Panc1 (cell line): ENCODE measurements at regions not wholly inside any gene's neighbourhood (a gene's known extent, or its start where the extent isn't known, plus 50 kb on each side); places are given as distances from the start of the nearest gene placed in this dataset.

ENCODE experiments used
- ATAC-seq: fragments of 200-7000 bp; cut with Tn5 transposase; 2 replicates; pipeline ENCODE4 v1.9.1; 2020; ENCODE audit warnings: mild to moderate bottlenecking, moderate library complexity
- BruUV-seq: library from RNA; stranded (reverse); fragments of 400-500 nt; replicated peaks from 2 replicates; lab custom pipeline; 2021; lab: Mats Ljungman, UMichigan
- CTCF ChIA-PET: fragments of 300-600 bp; sonication (Branson Sonifier 250); formaldehyde crosslinking; loops from one replicate; lab custom pipeline; 2022; ENCODE audit warnings: antibody characterized with exemption; lab: Charles Lee
- POLR2A ChIA-PET: fragments of 300-600 bp; sonication (Branson Sonifier 250); formaldehyde crosslinking; loops from one replicate; lab custom pipeline; 2022; ENCODE audit warnings: antibody characterized with exemption; lab: Charles Lee
- DNase-seq: peaks from one replicate; pipeline ENCODE4 v3.0.0-alpha.2; 2010; ENCODE audit warnings: low read depth, low spot score
- H3K27ac ChIP-seq: 2 replicates; pipeline ENCODE4 v1.5.1; 2011; ENCODE audit warnings: mild to moderate bottlenecking, low read length, inconsistent platforms
- H3K27me3 ChIP-seq: fragments of 200-500 bp; sonication (Bioruptor generic); 2 replicates; pipeline ENCODE4 v1.6.0; 2014; ENCODE audit warnings: low read length, inconsistent platforms; ENCODE audit not compliant: control insufficient read depth, insufficient read depth
- H3K36me3 ChIP-seq: fragments of 200-500 bp; sonication (Bioruptor generic); 2 replicates; pipeline ENCODE4 v1.5.1; 2014; ENCODE audit warnings: inconsistent platforms, mild to moderate bottlenecking, low read length, moderate library complexity; ENCODE audit not compliant: control insufficient read depth, insufficient read depth
- H3K4me1 ChIP-seq: 2 replicates; pipeline ENCODE4 v1.5.1; 2011; ENCODE audit warnings: inconsistent platforms, mild to moderate bottlenecking, low read length, moderate library complexity; ENCODE audit not compliant: control insufficient read depth, insufficient read depth
- H3K4me3 ChIP-seq, 2 experiments: 2 replicates each; pipeline ENCODE4 v1.5.1; 2011 to 2012; ENCODE audit warnings: low read depth in 2 of 2, low read length in 2 of 2, mild to moderate bottlenecking in 2 of 2, inconsistent platforms in 1 of 2, moderate library complexity in 1 of 2
- H3K9me3 ChIP-seq: fragments of 200-500 bp; sonication (Bioruptor generic); 2 replicates; pipeline ENCODE4 v1.5.1; 2014; ENCODE audit warnings: low read depth, mild to moderate bottlenecking, inconsistent platforms, low read length, moderate library complexity; ENCODE audit not compliant: control insufficient read depth, insufficient read depth
- POLR2AphosphoS5 ChIP-seq: IDR thresholded peaks from 2 replicates; pipeline ENCODE4 v1.6.1; 2012; ENCODE audit warnings: mild to moderate bottlenecking, low read depth, low read length, moderate library complexity
- SIN3A ChIP-seq: IDR thresholded peaks from 2 replicates; pipeline ENCODE4 v1.6.1; 2012; ENCODE audit warnings: low read depth, mild to moderate bottlenecking, low read length, moderate library complexity, borderline replicate concordance; ENCODE audit not compliant: insufficient read depth
- TCF7L2 ChIP-seq: IDR thresholded peaks from 2 replicates; pipeline ENCODE4 v1.6.1; 2011; ENCODE audit warnings: mild to moderate bottlenecking, low read depth, low read length, inconsistent platforms
- in situ Hi-C: cut with HindIII; loops from 2 replicates; pipeline ENCODE4 v1.10.0; 2016; ENCODE audit warnings: low sequenced_read_pairs, low pct_unique_long_range_greater_than_20kb
- intact Hi-C: fragments of 100-400 bp; cut with micrococcal nuclease; formaldehyde crosslinking; loops from one replicate; pipeline ENCODE4 v1.10.0; 2022; ENCODE audit not compliant: unreplicated experiment
- TF ChIP-seq, protein P1 (sequence below): fragments of 450-650 bp; IDR thresholded peaks from 2 replicates; pipeline ENCODE4 v1.5.1; 2017; ENCODE audit warnings: mild to moderate bottlenecking
- TF ChIP-seq, protein P2 (sequence below), 2 experiments: IDR thresholded peaks; 2 replicates each; pipeline ENCODE4 v1.6.1; 2011 to 2012; ENCODE audit warnings: low read depth in 2 of 2, control low read depth in 1 of 2, low read length in 1 of 2, mild to moderate bottlenecking in 1 of 2, moderate library complexity in 1 of 2; ENCODE audit not compliant: insufficient read depth in 1 of 2

DNA sequence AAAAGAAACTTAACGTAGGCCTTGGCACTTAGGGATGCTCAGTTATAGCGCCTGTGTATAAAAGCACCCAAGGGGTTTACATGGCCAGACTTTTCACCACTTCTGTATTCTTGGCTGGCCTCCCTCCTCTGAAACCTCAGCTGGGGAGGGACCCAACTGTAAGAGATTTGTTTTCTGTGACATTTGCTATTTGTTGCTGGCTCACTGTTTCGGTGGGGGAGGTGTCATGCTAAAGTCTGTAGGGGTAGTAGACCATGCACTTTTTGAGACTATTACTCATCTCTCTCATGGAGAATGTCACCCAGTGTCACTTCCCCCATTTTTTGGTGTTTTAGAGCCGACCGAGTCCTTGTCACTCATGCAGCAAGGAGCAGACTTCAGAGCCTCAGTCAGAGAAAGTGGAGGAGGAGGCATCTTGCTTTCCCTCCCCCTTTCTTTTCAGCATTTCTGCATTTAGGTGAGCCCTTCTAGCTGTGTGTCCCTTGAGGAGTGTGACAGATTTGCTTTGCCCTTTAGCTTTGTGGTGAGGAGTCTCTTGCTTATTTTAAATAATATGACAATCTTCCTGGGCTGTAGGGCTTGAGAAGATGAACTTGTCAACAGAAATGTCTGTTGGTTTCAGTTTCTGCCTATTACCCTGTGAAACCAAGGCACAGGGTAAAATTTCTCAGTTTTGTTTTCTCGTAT, 160.1 kb downstream of the FASLG start:
- CTCF ChIA-PET: no interaction called here

DNA sequence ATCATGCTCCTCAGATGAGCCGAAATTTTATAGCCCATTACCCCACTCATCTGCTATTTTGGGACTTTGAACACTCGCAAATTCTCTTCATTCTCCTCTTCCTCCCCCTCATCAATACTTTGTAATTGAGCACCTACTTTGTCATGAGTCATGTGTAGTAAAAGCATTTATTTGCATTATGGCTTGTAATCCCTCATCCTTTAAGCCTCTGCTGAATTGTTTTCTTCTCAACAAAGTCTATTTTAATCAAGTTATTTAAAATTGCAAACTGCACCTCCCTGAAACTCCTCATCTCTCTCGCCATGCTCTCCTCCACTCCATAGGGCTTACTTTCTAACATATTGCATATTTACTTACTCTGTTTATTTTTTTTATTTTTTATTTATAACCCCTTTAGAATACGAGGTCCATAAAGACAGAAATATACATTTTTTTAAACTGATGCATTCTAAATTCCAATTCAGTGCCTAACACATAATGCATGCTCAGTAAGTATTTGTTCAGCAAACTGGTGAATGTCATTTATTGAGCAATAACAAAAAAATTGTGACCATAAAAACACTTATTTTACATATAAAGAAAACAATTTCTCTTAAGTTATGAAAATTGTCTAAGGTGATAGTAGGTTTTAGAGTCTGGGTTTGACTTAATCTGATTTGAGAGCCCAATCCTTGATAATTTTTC, 161.7 kb downstream of the FASLG start:
- Histone ChIP-seq H3K4me1 (no peaks in the 10 kb centered on the region), H3K4me3 (no peak overlapping the region), H3K27ac (no peak overlapping the region), H3K36me3 (no peaks in the 10 kb centered on the region), H3K9me3 (no peaks in the 10 kb centered on the region), H3K27me3 (no peaks in the 10 kb centered on the region)
- ChIA-PET POLR2A (no interaction called here), CTCF (no interaction called here)
- ATAC-seq (no peak), DNase-seq (no peak)
- TF ChIP-seq, protein P1, sequence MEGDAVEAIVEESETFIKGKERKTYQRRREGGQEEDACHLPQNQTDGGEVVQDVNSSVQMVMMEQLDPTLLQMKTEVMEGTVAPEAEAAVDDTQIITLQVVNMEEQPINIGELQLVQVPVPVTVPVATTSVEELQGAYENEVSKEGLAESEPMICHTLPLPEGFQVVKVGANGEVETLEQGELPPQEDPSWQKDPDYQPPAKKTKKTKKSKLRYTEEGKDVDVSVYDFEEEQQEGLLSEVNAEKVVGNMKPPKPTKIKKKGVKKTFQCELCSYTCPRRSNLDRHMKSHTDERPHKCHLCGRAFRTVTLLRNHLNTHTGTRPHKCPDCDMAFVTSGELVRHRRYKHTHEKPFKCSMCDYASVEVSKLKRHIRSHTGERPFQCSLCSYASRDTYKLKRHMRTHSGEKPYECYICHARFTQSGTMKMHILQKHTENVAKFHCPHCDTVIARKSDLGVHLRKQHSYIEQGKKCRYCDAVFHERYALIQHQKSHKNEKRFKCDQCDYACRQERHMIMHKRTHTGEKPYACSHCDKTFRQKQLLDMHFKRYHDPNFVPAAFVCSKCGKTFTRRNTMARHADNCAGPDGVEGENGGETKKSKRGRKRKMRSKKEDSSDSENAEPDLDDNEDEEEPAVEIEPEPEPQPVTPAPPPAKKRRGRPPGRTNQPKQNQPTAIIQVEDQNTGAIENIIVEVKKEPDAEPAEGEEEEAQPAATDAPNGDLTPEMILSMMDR: no peak
- TF ChIP-seq TCF7L2 (no peak), POLR2AphosphoS5 (no peak), SIN3A (no peak)
- TF ChIP-seq, protein P2, sequence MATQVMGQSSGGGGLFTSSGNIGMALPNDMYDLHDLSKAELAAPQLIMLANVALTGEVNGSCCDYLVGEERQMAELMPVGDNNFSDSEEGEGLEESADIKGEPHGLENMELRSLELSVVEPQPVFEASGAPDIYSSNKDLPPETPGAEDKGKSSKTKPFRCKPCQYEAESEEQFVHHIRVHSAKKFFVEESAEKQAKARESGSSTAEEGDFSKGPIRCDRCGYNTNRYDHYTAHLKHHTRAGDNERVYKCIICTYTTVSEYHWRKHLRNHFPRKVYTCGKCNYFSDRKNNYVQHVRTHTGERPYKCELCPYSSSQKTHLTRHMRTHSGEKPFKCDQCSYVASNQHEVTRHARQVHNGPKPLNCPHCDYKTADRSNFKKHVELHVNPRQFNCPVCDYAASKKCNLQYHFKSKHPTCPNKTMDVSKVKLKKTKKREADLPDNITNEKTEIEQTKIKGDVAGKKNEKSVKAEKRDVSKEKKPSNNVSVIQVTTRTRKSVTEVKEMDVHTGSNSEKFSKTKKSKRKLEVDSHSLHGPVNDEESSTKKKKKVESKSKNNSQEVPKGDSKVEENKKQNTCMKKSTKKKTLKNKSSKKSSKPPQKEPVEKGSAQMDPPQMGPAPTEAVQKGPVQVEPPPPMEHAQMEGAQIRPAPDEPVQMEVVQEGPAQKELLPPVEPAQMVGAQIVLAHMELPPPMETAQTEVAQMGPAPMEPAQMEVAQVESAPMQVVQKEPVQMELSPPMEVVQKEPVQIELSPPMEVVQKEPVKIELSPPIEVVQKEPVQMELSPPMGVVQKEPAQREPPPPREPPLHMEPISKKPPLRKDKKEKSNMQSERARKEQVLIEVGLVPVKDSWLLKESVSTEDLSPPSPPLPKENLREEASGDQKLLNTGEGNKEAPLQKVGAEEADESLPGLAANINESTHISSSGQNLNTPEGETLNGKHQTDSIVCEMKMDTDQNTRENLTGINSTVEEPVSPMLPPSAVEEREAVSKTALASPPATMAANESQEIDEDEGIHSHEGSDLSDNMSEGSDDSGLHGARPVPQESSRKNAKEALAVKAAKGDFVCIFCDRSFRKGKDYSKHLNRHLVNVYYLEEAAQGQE (IDR thresholded peaks at IDR 0.05; ENCODE audit: insufficient read depth in 1 of 2, low read depth in 2 of 2, low read length in 1 of 2): no peak
- in situ Hi-C loops: no loop called here
- intact Hi-C loops: loop anchor here (10.0 kb wide), 1 partner anchor 76 kb away; no protein-coding TSS in a partner anchor
- BruUV-seq: no TSS peak

More for the DNA sequence above, 160.1 kb downstream of the FASLG start:
- H3K27me3 ChIP-seq: no peaks in the 10 kb centered on the region
- no peaks in the 10 kb centered on the region for H3K36me3 ChIP-seq
- no peak overlapping the region for H3K4me3 ChIP-seq
- no TSS peak for BruUV-seq
- ATAC-seq (no peak), DNase-seq (no peak)
- H3K4me1 ChIP-seq: no peaks in the 10 kb centered on the region
- POLR2A ChIA-PET: no interaction called here
- in situ Hi-C loops: no loop called here
- no peak overlapping the region for H3K27ac ChIP-seq
- no peaks in the 10 kb centered on the region for H3K9me3 ChIP-seq
- intact Hi-C loops: no loop called here
- TF ChIP-seq SIN3A (no peak), TCF7L2 (no peak), POLR2AphosphoS5 (no peak)
- TF ChIP-seq, protein P2 (IDR thresholded peaks at IDR 0.05; ENCODE audit: insufficient read depth in 1 of 2, low read depth in 2 of 2, low read length in 1 of 2): no peak
- TF ChIP-seq, protein P1: no peak
